Neural progenitor cell (in vitro differentiated cells): ENCODE measurements at regions not wholly inside any gene's neighbourhood (a gene's known extent, or its start where the extent isn't known, plus 50 kb on each side); places are given as distances from the start of the nearest gene placed in this dataset.
A peak's percentile ranks its signal among the peaks of the same experiment; 100 is the strongest.

Source experiments
- EZH2 ChIP-seq: fragments of 200-600 bp; sonication (generic); IDR thresholded peaks from 2 replicates; pipeline ENCODE4 v1.6.1; 2017; ENCODE audit warnings: antibody characterized with exemption, mild to moderate bottlenecking, moderate library complexity
- EZH2phosphoT487 ChIP-seq: fragments of 200-600 bp; sonication (generic); IDR thresholded peaks from 2 replicates; pipeline ENCODE4 v1.6.1; 2017; ENCODE audit warnings: antibody characterized with exemption
- TF ChIP-seq, protein P1 (sequence below): fragments of 200-600 bp; sonication (generic); IDR thresholded peaks from 2 replicates; pipeline ENCODE4 v1.5.1; 2017; ENCODE audit warnings: antibody characterized with exemption, mild to moderate bottlenecking

DNA sequence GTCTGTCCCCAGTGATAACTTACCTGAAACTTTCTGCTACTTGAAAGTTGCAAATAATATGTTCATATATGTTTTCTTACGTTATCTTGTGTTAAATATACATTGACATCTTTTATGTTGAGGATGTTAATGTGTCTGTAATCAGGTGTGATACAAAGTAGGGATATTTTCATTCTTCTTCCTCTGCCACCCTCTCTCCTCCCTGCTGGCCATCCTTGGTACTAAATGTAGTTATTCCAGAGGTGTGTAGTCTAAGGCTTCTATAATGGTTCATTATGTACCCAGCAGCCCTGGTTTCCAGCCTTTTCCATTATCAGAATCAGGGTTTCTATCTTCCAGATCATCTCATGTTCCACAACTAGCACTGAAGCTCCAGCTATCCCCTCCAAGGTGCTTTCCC, 606.7 kb upstream of the KLHL1 start:
- TF ChIP-seq, protein P1, sequence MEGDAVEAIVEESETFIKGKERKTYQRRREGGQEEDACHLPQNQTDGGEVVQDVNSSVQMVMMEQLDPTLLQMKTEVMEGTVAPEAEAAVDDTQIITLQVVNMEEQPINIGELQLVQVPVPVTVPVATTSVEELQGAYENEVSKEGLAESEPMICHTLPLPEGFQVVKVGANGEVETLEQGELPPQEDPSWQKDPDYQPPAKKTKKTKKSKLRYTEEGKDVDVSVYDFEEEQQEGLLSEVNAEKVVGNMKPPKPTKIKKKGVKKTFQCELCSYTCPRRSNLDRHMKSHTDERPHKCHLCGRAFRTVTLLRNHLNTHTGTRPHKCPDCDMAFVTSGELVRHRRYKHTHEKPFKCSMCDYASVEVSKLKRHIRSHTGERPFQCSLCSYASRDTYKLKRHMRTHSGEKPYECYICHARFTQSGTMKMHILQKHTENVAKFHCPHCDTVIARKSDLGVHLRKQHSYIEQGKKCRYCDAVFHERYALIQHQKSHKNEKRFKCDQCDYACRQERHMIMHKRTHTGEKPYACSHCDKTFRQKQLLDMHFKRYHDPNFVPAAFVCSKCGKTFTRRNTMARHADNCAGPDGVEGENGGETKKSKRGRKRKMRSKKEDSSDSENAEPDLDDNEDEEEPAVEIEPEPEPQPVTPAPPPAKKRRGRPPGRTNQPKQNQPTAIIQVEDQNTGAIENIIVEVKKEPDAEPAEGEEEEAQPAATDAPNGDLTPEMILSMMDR, result peak; percentile 34
- TF ChIP-seq EZH2 (no peak), EZH2phosphoT487 (no peak)
